SK-N-DZ (cell line): ENCODE measurements at regions not wholly inside any gene's neighbourhood (a gene's known extent, or its start where the extent isn't known, plus 50 kb on each side); places are given as distances from the start of the nearest gene placed in this dataset.

Experiments
- DNase-seq: peaks from one replicate; pipeline ENCODE4 v3.0.0-alpha.2; 2015; ENCODE audit warnings: low spot score

DNA sequence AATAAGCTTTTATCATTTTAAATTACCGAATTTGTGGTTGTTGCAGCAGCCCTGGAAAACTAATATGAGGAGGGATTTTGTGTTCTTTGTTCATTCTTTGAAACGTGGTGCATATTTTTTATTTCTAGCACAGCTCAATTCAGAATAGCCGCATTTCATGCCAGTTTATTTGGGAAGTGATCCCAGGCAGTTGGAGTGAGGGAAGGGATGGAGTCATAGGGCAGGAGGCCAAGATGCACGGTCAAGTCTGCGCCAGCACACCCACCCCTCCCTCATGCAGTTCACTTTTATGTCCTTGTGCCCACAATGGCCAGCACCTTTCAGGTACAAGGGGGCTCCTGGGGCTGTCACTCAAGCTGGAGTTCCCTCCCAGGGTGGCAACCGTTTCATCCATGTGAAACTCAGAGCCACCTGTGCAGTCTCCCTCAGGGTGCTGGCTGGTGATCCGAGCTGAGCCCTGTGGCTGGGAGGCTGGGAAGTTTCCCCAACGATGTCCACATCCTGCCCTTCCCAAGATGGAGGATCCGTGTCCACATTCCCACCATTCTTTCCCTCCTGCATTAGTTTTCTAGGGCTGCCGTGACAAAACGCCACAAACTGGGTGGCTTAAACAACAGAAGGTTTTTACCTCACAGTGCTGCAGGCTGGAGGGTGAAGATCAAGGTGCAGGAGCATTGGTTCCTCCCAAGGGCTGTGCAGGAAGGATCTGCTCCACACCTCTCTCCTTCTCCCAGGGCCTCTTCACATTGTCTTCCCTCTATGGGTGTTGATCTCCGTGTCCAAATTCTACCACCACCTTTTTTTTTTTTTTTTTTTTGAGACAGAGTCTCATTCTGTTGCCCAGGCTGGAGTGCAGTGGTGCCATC lies 68.5 kb upstream of the ITGA6 start:
- no peak for DNase-seq

DNA sequence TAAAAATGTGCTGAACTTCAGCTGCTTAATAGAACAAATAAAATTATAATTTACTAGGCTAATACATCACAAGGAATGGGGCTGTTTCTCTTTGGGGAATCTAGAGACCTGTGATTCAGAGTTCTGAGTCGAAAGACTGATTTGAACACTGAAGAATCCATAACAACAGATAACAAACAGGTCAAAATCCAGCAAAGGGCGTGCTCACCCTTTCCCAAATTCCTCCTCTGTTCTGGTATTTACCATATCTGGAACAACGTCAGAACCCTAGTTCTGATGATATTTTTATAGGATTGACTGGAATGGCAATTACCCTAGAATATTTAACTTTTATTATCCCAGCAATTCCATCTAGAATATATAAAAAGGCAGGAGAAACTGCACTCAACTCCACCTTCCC lies 66.0 kb upstream of the ITGA6 start:
- no peak for DNase-seq

DNA sequence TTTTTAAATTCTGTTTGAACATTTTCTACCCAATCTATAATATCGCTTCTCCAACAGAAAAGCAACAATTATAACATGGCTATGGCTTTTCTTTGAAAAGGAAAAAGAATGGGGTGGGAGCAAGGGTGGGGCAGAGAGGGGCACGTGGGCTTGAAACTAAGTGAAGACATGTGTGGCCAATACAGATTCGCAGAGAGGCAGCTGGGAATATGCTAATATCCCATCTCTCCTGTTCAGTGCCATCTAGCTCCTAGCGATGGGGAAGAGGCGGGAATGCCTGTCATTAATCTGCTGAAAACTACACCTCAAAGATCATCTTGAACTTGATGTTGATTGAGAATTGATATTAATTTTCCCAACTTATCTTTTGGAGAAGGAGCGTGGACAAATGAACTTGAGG lies 65.5 kb upstream of the ITGA6 start:
- no peak for DNase-seq

DNA sequence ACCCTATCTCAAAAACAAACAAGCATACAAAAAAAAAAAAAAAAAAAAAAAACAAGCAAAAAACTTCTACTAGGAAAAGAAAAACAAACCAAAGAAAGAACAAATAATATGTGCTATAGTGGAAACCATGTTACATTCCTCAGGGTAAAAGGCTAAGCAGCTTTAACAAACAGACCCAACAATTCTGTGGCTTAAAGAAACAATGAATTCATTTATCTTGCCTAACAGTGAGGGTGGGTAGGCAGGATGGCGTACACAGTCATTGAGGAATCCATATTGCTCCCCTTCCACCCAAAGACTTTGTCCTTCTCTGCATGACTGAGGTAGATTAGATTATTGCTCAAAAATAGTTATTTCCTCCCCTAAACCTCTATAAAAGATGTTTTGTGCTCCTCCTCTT lies 63.1 kb upstream of the ITGA6 start:
- DNase-seq: no peak

DNA sequence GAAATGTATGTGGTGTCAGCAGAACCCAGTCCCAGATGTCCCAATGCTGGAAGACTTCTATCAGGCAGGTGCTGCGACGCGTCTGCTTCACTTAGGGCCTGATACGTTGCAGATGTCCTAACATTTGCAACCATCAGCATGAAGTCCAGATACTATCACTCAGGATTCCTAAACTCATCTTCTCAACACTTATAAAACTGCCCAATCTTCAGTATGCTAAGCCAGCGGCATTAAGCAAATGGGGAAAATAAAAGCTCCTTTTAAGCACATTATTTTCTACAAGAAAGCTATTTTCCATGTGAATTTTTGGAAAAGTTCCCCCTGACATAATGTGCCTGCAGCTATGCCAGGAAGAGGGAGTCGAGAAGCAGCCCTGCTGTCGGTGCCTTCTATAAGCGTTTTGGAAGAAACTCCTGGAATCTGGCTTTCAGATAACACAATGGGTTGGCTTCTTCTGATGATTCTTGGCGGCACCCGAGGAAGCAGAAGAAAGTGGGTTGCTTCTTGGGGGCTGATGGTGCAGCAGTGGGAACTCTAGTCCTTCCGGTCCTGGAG lies 60.7 kb upstream of the ITGA6 start:
- peak; percentile 53 for DNase-seq

DNA sequence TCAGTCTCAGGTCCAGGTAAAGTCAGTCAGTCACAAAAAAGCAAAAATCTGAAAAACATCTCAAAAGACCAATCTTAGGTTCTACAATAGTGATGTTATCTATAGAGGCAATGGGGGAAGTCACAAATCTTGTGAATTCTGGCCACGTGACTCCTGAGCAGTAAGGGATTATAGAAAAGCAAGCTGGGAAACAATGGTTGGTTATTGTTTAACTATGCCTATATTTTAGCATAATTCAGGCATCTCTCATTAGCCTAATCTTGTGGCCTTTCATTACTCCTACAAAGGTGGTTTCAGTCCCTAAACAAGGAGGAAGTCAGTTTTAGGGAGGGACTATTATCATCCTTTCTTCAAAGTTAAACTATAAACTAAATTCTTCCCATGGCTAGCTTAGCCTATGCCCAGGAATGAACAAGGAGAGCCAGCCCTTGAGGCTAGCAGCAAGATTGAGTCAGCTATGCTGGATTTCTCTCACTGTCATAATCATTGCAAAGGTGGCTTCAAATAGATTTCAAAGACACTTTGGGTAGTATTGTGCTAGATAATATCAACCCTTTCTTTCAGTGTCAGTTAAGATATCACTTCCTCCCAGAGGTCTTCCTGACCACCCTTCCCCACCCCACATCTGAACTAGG lies 56.4 kb upstream of the ITGA6 start:
- no peak for DNase-seq

DNA sequence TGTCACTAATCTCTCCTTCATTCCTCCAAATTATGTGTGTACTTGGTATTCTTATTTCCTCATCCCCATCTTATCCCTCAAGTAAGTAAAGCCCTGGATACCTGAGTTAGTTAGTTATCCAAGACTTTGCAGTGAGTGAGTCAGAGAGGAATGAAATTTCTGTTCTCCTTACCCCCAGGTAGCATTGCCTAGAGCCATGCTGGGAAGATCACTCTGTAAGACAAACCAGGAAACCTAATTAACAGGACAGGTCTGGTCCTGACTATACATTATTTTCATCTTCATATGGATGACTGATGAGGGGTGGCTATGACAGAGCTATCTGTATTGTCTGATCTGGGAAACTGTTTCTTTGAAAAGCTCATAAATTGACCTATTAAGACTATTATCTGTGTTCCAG lies 55.0 kb upstream of the ITGA6 start:
- peak; percentile 62 for DNase-seq

DNA sequence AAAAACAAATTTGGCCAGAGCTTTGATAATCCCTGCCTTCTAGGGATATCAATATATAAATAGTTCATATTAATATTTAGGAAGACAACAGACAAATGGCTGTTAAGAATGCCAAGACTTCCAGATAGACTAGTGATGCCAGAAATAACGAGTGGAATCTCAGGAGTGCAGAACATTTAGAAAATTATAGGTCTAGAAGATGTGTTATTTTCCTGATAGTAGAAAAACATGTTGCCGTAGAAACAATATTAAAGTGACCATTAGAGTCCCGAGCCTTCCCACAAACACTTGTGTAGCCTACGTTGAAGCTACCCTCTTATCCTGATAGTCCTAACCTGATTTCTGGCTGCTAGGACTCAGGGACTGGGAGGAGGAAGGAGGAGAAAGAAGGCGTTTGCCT lies 54.3 kb upstream of the ITGA6 start:
- no peak for DNase-seq

DNA sequence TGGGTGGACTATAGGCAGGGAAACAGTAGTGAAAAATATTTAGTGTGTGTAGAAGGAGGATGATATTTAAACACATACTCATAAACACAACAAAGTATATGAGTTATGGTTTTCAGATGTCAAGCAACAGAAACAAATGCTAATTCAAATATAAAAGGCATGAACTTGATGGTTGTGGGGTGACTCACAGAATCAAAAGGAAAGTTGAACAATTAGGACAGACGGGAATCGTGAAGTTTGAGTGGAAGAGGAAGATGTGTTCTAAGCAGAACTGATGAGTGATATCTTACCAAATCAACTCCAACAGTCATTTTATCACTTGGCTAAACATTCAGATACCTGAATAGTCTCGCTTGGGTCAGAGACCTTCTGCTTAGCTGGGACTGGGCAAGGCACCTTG lies 53.6 kb upstream of the ITGA6 start:
- no peak for DNase-seq

DNA sequence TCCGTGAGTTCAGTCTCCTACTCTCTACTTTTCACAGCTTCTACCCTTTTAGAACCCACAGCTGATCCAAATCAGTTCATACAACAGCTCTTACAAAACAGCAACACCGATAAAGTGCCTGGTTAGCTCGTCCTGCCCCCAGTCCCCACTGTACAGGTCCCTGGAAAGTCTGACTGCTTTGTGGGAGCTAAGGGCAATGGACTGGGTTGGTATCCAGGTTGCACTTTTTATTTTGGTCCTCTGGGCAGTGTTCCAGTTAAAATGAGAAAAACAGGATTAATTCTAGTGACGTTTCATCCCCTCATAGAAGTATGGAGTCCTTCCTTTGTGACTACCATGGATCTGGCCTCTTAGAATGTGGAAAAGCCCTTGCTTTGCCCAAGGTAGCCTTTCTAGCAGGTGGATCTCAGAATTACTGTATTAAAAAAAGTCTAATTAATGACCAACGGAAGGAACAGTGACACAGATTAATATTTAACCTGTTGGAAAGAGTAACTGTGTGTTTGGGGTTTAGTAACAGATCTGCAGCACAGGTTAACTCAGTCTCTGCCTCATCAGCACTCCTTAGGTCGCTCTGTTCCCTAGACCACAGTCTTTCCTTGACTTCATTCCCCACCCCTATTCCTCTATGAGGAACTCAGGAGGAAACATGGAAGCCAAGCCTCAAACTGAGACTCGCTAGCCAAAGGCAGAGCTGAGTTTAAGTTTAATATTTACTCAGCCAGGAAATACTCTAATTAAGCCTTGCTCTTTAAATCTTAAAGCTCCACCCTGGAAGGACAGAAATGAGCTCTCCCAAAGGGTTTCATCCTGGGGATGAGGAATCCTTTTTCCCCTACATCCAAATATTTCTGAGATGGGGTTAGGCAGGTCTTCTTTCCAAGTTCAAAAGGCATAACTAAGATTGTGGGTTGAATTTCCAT lies 52.8 kb upstream of the ITGA6 start:
- DNase-seq: no peak

DNA sequence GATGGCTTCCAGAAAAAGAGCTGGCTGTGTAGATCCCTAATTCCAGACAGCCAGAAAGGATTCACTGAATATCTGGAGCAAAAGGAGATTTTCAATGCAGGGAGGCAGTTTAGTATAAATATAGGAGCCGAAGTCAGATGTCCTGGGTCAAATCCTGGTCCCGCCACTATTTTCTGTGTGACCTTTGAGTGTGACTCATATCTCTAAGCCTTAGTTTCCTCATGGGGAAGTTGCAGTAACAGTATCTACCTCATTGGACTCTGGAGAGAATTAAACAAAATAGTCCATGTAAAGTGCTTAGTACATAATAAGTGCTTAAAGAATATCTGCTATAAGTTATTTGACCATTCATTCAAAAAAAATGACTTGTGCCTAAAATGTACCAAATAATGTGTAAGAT lies 52.1 kb upstream of the ITGA6 start:
- DNase-seq: no peak

DNA sequence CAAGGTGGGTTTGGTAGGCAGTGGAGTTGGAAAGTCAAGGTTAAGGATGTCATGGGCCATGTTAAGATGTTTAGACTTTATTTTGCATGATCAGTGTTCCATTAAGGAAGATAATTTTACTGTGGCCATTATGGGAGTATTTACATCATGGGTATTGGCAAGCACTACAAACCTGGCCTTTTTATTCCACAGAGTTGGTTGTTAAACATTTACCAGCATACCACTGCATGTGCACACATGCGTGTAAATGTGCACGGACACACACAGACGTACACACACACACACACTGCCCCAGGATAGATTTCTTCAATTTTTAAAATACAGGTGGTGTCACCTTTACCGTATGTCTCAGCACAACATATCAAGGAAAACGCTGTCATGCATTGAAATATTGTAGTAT lies 51.4 kb upstream of the ITGA6 start:
- no peak for DNase-seq

DNA sequence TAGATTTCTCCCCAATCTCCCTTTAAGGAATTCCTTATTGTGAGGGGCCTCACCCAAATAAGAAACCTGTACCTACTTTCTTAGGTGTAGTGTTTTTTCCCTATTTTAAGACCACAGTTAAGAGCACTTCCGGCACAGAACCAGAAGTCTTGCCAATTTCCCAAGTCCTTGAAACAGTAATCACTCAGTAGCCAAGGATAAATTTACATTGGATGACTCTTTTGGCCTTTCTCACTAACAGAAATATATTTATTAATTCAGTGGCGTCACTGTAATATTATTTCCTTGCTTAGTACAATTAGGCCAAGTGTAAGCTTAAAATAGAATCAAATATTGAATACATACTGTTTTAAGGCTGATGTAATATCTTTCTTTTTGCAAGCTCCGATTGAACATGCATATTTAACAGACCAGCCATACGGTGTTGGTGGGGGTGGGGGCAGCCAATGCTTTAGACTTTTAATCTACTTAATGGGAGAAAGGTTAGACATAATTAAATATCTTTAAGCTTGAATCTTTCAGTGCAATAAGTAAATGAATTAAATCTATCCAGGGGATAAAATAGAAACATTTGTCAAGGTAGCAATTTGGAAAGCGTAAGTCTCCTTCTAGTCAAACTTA lies 50.8 kb upstream of the ITGA6 start:
- DNase-seq: no peak

DNA sequence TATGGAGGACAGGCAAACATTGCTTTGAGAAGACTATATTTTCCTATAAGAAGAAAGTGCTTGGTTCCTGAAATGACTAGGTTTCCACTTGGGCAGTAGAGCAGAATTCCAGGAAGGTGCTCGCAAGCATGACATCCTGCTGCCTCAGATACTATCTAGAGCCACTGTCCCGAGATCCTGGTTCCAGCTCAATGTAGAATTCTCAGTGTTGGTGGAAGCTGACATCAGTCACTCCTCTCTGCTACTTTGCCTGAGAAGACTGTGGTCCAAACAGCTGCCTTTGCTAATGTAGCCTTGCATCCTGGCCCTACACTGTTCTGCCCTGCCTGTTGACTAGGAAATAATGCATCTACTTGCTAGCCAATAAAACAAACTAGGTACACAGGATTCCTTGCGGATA lies 50.0 kb upstream of the ITGA6 start:
- no peak for DNase-seq
